GM19023 (cell line): ENCODE measurements at regions not wholly inside any gene's neighbourhood (a gene's known extent, or its start where the extent isn't known, plus 50 kb on each side); places are given as distances from the start of the nearest gene placed in this dataset.

Experiments
- ATAC-seq: cut with Tn5 transposase; IDR thresholded peaks from one replicate; pipeline ENCODE4 v1.9.1; 2021; ENCODE audit warnings: mild to moderate bottlenecking, moderate library complexity; ENCODE audit not compliant: unreplicated experiment

- ATAC-seq = no peak
Measured at GRCh38 chr12:74899031-74899829, 310.4 kb downstream of the KCNC2 start.

- no peak for ATAC-seq
Measured at GRCh38 chr12:74900232-74900631, 309.4 kb downstream of the KCNC2 start.

- no peak for ATAC-seq
Measured at GRCh38 chr12:74903522-74903921, 306.1 kb downstream of the KCNC2 start.

- ATAC-seq = no peak
Measured at GRCh38 chr12:74906224-74906623, 303.4 kb downstream of the KCNC2 start.

GRCh38 chr12:74910831-74911230, 298.8 kb downstream of the KCNC2 start:
- ATAC-seq = no peak

- no peak for ATAC-seq
Measured at GRCh38 chr12:74914378-74914777, 295.3 kb downstream of the KCNC2 start.

GRCh38 chr12:74915718-74916117, 293.9 kb downstream of the KCNC2 start:
- no peak for ATAC-seq

GRCh38 chr12:74917743-74918142, 291.9 kb downstream of the KCNC2 start:
- no peak for ATAC-seq

- no peak for ATAC-seq
Measured at GRCh38 chr12:74918291-74918690, 291.3 kb downstream of the KCNC2 start.

- no peak for ATAC-seq
Measured at GRCh38 chr12:74922117-74922516, 287.5 kb downstream of the KCNC2 start.

- no peak for ATAC-seq
Measured at GRCh38 chr12:74922642-74923041, 287.0 kb downstream of the KCNC2 start.

- no peak for ATAC-seq
Measured at GRCh38 chr12:74941670-74942069, 268.0 kb downstream of the KCNC2 start.

- no peak for ATAC-seq
Measured at GRCh38 chr12:74945771-74946198, 263.9 kb downstream of the KCNC2 start.

- ATAC-seq = no peak
Measured at GRCh38 chr12:74953697-74954096, 255.9 kb downstream of the KCNC2 start.

GRCh38 chr12:74957231-74957630, 252.4 kb downstream of the KCNC2 start:
- ATAC-seq = no peak

- ATAC-seq = no peak
Measured at GRCh38 chr12:74957634-74958033, 252.0 kb downstream of the KCNC2 start.

GRCh38 chr12:74959657-74960056, 250.0 kb downstream of the KCNC2 start:
- no peak for ATAC-seq

GRCh38 chr12:74963304-74963703, 246.3 kb downstream of the KCNC2 start:
- no peak for ATAC-seq

- ATAC-seq = no peak
Measured at GRCh38 chr12:74963867-74964331, 245.7 kb downstream of the KCNC2 start.

GRCh38 chr12:74964390-74964789, 245.2 kb downstream of the KCNC2 start:
- no peak for ATAC-seq

- ATAC-seq = no peak
Measured at GRCh38 chr12:74971201-74971600, 238.4 kb downstream of the KCNC2 start.

GRCh38 chr12:74977832-74978481, 231.7 kb downstream of the KCNC2 start:
- no peak for ATAC-seq
